ENCODE measurements at regions not wholly inside any gene's neighbourhood (a gene's known extent, or its start where the extent isn't known, plus 50 kb on each side); places are given as distances from the start of the nearest gene placed in this dataset.

GRCh38 chr4:11743236-11743635 is 314.5 kb upstream of the HS3ST1 start:
- TF ChIP-seq CTCF (IDR thresholded peaks at IDR 0.05) (no peak), POLR2A (IDR thresholded peaks at IDR 0.05) (no peak), POLR2AphosphoS5 (IDR thresholded peaks at IDR 0.05) (no peak), EP300 (IDR thresholded peaks at IDR 0.05) (no peak)
